ENCODE measurements at regions not wholly inside any gene's neighbourhood (a gene's known extent, or its start where the extent isn't known, plus 50 kb on each side); places are given as distances from the start of the nearest gene placed in this dataset.

DNA sequence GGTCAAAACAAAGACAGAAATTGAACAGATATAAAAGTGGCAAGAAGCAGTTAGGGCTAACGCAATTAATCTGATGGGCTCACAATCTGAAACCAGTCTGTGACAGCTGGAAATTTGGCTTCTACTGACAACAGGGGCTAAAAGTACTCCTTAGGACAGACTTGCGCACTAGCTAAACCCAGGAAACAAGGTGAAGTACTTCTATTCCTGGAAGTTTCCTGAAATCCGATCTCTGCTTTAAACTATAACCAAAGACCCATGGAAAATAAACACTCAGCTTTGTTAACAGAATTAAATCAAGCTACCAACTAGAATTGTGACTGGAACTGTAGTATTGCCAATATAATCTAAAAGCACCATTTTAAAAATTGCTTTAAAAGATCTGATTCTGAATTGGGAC is 520.2 kb upstream of the ZWINT start:
- H3K4me3 ChIP-seq (ENCODE audit: low read length) = no peak overlapping the region
- TF ChIP-seq, protein P1, sequence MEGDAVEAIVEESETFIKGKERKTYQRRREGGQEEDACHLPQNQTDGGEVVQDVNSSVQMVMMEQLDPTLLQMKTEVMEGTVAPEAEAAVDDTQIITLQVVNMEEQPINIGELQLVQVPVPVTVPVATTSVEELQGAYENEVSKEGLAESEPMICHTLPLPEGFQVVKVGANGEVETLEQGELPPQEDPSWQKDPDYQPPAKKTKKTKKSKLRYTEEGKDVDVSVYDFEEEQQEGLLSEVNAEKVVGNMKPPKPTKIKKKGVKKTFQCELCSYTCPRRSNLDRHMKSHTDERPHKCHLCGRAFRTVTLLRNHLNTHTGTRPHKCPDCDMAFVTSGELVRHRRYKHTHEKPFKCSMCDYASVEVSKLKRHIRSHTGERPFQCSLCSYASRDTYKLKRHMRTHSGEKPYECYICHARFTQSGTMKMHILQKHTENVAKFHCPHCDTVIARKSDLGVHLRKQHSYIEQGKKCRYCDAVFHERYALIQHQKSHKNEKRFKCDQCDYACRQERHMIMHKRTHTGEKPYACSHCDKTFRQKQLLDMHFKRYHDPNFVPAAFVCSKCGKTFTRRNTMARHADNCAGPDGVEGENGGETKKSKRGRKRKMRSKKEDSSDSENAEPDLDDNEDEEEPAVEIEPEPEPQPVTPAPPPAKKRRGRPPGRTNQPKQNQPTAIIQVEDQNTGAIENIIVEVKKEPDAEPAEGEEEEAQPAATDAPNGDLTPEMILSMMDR (conservative IDR thresholded peaks at IDR 0.05; ENCODE audit: low read depth, low read length) = no peak
- no peak for DNase-seq (ENCODE audit: low read depth)

DNA sequence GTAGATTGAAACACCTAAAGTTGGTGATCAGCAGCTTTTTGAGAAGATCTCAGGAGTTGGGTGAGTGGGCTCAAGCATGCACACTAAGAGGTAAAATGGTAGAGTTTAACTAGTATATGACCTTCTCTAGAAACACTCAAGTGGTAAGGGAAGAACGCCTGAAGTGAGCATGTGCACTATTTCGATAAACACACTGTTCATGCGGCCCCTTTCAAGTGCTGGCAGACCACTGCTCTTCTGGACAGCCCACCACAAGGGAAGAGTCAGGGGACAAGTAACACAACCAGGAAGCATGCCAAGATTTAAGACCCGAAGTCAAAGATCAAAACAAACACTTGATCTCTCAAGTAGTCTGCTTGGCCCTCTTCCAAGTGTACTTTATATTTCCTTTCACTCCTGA is 519.5 kb upstream of the ZWINT start:
- no peak for DNase-seq (ENCODE audit: low read depth)
- H3K4me3 ChIP-seq (ENCODE audit: low read length) = no peak overlapping the region
- TF ChIP-seq, protein P1 (conservative IDR thresholded peaks at IDR 0.05; ENCODE audit: low read depth, low read length) = no peak

DNA sequence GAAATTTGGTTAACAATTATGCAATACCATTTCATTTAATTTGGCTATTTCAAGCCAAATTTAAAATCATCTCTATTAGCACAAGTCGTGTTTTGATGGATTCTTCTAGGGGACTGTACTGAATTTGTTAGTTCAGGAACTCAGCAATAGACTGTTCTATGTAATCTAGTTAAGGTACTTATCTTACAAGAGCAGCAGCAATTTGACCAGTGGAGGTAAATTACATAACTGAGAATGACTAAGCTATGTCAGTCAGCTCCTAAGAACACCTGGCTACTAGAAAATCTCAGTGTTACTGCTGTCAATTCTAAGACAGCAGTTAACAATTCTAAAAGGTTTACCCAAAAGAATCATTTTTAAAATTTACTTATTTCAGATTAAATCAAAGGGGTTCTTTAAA is 513.9 kb upstream of the ZWINT start:
- no peak overlapping the region for H3K4me3 ChIP-seq (ENCODE audit: low read length)
- TF ChIP-seq, protein P1 (conservative IDR thresholded peaks at IDR 0.05; ENCODE audit: low read depth, low read length) = no peak
- no peak for DNase-seq (ENCODE audit: low read depth)

DNA sequence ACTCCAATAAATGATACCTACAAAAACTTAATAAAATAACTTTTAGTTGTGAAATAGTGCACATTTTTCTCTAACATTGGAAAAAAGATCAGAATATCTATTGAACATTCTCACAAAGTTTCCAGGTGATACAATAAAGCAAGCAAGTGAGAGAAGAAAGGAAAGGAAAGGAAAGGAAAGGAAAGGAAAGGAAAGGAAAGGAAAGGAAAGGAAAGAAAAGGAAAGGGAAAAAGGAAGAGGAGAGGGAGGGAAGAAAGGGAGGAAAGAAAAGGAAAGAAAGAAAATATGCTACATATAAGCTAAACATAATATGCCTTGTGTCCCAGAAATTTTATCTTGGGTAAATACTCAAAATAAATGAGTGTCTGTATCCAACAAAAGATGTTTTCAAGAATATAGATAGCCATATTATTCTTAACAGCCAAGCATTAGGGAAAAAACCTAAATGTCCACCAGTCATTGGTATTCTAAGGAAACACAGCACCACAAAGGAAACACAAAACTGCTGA is 510.2 kb upstream of the ZWINT start:
- H3K4me3 ChIP-seq (ENCODE audit: low read length) = no peak overlapping the region

DNA sequence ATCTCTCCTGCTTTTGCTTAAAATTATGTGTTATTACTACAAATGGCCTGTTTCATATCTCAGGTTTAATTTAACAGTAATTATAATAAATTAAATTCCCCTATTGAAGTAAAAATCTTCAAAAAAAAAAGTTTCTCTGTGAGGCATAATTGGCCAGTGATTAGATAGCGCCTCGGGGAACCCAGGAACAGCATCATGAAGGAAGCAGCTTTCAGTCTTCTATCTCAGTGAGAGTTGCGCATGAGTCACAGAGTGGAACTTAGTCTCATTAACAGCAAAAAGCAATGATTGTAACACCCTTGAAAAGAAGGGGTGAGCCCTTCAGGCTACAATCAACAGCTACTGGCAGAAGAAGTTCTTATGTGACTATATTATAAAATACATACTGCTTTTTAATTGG is 506.2 kb upstream of the ZWINT start:
- TF ChIP-seq, protein P1 (conservative IDR thresholded peaks at IDR 0.05; ENCODE audit: low read depth, low read length) = no peak
- no peak for DNase-seq (ENCODE audit: low read depth)
- no peak overlapping the region for H3K4me3 ChIP-seq (ENCODE audit: low read length)

More for the DNA sequence above, 510.2 kb upstream of the ZWINT start:
- DNase-seq (ENCODE audit: low read depth) = no peak
- TF ChIP-seq, protein P1 (conservative IDR thresholded peaks at IDR 0.05; ENCODE audit: low read depth, low read length) = no peak

DNA sequence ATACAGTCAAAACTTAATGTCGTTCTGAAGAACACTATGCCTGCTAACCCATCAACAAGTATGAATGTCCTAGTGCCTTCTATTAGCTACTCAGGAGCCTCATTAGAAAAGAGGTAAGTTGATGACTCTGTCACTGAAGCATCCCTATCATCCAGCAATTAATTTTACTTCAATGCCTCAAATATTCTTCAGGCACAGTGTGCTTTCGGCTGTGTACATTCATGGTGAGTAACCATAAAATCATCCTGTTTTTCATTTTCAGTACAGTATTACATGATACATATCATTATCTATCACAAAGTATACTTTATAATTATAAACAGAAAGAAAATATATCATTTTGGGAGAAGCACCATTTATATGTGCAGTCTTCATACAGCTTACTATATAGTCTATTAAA is 495.5 kb upstream of the ZWINT start:
- TF ChIP-seq, protein P1 (conservative IDR thresholded peaks at IDR 0.05; ENCODE audit: low read depth, low read length) = no peak
- H3K4me3 ChIP-seq (ENCODE audit: low read length) = no peak overlapping the region
- no peak for DNase-seq (ENCODE audit: low read depth)

DNA sequence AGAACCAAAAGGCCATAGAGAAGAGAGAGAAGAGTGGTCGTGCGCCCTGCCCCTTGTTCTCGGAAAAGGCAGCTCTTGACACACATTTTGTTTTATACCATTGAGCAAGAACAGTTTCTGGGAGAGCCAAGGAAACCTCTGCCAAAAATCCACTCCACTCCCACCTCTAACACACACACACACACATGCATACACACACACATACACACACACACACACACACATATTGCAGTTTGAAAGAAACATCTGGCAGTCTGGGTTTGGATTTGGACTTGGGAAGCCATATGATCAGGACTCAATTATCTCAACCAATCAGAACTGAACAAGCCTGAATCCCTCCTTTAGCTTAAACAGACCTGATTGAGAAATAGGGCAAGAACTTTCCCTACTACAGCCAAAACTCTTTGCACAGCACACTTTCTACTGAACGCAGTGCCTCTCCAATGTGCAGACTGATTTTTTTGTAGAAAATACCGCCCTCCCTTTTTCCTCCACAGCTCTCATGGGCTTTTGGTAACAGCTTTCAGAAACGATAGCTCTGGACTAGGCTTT is 484.0 kb upstream of the ZWINT start:
- no peak overlapping the region for H3K4me3 ChIP-seq (ENCODE audit: low read length)
- TF ChIP-seq, protein P1 (conservative IDR thresholded peaks at IDR 0.05; ENCODE audit: low read depth, low read length) = no peak
- no peak for DNase-seq (ENCODE audit: low read depth)
